ENCODE measurements at regions not wholly inside any gene's neighbourhood (a gene's known extent, or its start where the extent isn't known, plus 50 kb on each side); places are given as distances from the start of the nearest gene placed in this dataset.

DNA sequence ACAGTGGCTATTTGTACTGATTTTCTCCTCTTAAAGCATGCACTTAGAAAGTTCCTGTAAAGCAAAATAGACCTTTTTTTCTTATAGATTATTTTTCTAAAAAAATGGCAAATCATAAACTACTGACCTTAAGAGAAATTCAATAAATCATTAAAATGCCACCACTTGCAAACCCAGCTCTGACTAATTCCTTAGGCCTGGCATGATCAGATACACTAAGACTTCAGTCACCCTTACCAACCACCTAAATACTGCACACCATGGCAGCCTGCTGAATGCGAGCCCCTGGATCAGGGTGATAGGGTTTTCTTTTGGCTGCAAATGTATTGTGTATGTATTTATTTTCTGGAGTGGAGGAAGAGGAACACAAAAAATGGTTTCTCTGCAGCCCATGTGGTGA lies 370.6 kb upstream of the TBL1XR1 start:
- DNase-seq (ENCODE audit: low read depth in 4 of 6, low spot score in 6 of 6) = no peak
- no CpG with 5 or more reads among the region's 1 CpG for WGBS (ENCODE audit: insufficient coverage)
- Histone ChIP-seq H3K4me1 (ENCODE audit: control insufficient read depth, insufficient read depth, low read length) (no peaks in the 10 kb centered on the region), H3K27me3 (ENCODE audit: control insufficient read depth, insufficient read depth, low read length) (no peaks in the 10 kb centered on the region), H3K4me3 (ENCODE audit: low read depth, low read length) (no peak overlapping the region), H3K36me3 (ENCODE audit: control insufficient read depth, insufficient read depth, low read length) (no peaks in the 10 kb centered on the region), H3K27ac (ENCODE audit: low read depth, low read length) (no peak overlapping the region), H3K9me3 (ENCODE audit: control insufficient read depth, insufficient read depth, low read length) (no peaks in the 10 kb centered on the region)

DNA sequence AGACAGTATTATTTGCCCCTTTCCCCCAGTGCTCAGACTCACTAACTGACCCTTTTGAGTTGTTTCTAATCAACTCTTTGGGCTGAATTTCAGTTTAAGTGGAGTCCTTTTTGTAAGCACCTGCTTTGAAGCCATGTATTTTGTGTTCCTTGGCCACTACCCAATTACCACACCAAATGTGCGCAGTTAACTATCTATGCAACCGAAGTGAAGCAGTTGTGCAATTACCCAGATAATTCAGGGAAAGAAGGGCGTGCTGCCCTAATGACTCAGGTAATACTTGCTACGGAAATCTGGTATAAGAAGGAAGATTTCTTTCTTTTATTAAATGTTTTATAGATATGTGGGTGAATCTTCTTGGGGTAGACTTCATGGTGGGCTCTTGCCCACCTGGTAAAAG lies 371.9 kb upstream of the TBL1XR1 start:
- H3K27me3 ChIP-seq (ENCODE audit: control insufficient read depth, insufficient read depth, low read length) = no peaks in the 10 kb centered on the region
- H3K9me3 ChIP-seq (ENCODE audit: control insufficient read depth, insufficient read depth, low read length) = no peaks in the 10 kb centered on the region
- no peak overlapping the region for H3K4me3 ChIP-seq (ENCODE audit: low read depth, low read length)
- H3K4me1 ChIP-seq (ENCODE audit: control insufficient read depth, insufficient read depth, low read length) = no peaks in the 10 kb centered on the region
- no peaks in the 10 kb centered on the region for H3K36me3 ChIP-seq (ENCODE audit: control insufficient read depth, insufficient read depth, low read length)
- no peak overlapping the region for H3K27ac ChIP-seq (ENCODE audit: low read depth, low read length)
- DNase-seq (ENCODE audit: low read depth in 4 of 6, low spot score in 6 of 6) = no peak
- WGBS (ENCODE audit: insufficient coverage) = no CpG with 5 or more reads among the region's 4 CpGs

GRCh38 chr3:177569875-177570657 lies 372.8 kb upstream of the TBL1XR1 start:
- no peaks in the 10 kb centered on the region for H3K9me3 ChIP-seq (ENCODE audit: control insufficient read depth, insufficient read depth, low read length)
- H3K27ac ChIP-seq (ENCODE audit: low read depth, low read length) = no peak overlapping the region
- no peak overlapping the region for H3K4me3 ChIP-seq (ENCODE audit: low read depth, low read length)
- no peak for DNase-seq (ENCODE audit: low read depth in 4 of 6, low spot score in 6 of 6)
- no peaks in the 10 kb centered on the region for H3K36me3 ChIP-seq (ENCODE audit: control insufficient read depth, insufficient read depth, low read length)
- no peaks in the 10 kb centered on the region for H3K4me1 ChIP-seq (ENCODE audit: control insufficient read depth, insufficient read depth, low read length)
- H3K27me3 ChIP-seq (ENCODE audit: control insufficient read depth, insufficient read depth, low read length) = no peaks in the 10 kb centered on the region
- 0% methylated on average over 1 of the region's 4 CpGs for WGBS (ENCODE audit: insufficient coverage)

DNA sequence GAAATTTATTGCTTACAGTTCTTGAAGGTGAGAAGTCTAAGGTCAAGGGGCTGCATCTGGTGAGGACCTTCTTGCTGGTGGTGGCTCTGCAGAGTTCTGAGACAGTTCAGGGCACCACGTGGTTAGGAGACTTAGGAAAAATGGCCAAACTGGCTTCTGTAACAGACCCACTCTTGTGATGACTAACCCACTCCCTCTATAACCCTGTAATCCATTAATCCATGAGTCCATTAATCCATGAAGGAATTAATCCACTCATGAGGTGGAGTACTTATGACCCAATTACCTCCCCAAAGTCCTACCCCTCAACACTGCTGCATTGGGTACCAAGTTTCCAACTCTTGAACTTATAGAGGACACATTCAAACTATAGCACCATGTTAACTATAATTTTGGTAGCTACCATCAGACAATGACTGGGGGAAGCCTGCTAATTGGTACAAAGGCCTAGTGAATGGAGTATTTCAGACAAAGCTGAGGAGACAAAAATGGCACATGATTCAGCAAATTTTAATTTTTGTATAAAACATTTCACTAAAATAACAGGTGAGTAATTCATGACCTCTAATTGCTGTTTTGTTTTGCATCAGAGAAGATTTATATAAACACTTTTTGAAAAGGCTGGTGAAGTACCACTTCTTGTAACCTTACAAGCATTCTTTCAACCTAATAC lies 374.1 kb upstream of the TBL1XR1 start:
- Histone ChIP-seq H3K9me3 (ENCODE audit: control insufficient read depth, insufficient read depth, low read length) (no peaks in the 10 kb centered on the region), H3K36me3 (ENCODE audit: control insufficient read depth, insufficient read depth, low read length) (no peaks in the 10 kb centered on the region), H3K27me3 (ENCODE audit: control insufficient read depth, insufficient read depth, low read length) (no peaks in the 10 kb centered on the region), H3K4me3 (ENCODE audit: low read depth, low read length) (no peak overlapping the region), H3K27ac (ENCODE audit: low read depth, low read length) (no peak overlapping the region), H3K4me1 (ENCODE audit: control insufficient read depth, insufficient read depth, low read length) (no peaks in the 10 kb centered on the region)
- no peak for DNase-seq (ENCODE audit: low read depth in 4 of 6, low spot score in 6 of 6)
- WGBS (ENCODE audit: insufficient coverage) = no CpG with 5 or more reads among the region's 1 CpG

DNA sequence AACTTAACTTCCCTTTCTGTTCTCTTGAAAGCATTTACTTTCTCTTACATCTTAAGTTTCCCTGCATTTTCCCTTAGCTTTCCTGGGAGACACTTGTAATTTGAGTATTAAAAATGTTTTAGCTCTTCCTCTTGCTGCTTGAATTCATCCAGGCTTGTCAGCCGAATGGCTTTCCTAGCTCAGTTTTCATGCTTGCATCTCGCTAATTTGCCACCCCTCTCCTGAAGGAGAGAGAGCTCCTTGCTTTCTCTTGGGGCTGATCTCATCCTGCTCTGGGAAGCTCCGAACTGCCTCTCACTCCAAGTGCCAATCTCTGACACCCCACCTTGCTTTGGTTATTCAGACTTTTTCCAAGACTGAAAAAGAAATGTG lies 374.6 kb upstream of the TBL1XR1 start:
- 72% methylated on average over 3 of the region's 3 CpGs for WGBS (ENCODE audit: insufficient coverage)
- Histone ChIP-seq H3K9me3 (ENCODE audit: control insufficient read depth, insufficient read depth, low read length) (no peaks in the 10 kb centered on the region), H3K4me1 (ENCODE audit: control insufficient read depth, insufficient read depth, low read length) (no peaks in the 10 kb centered on the region), H3K27ac (ENCODE audit: low read depth, low read length) (no peak overlapping the region), H3K36me3 (ENCODE audit: control insufficient read depth, insufficient read depth, low read length) (no peaks in the 10 kb centered on the region), H3K27me3 (ENCODE audit: control insufficient read depth, insufficient read depth, low read length) (no peaks in the 10 kb centered on the region), H3K4me3 (ENCODE audit: low read depth, low read length) (no peak overlapping the region)
- DNase-seq (ENCODE audit: low read depth in 4 of 6, low spot score in 6 of 6) = no peak

- 57% methylated on average over 2 of the region's 7 CpGs for WGBS (ENCODE audit: insufficient coverage)
- peak in 1 of 6 donors; percentile 73 for DNase-seq (ENCODE audit: low read depth in 4 of 6, low spot score in 6 of 6)
These were observed 377.1 kb upstream of the TBL1XR1 start for GRCh38 chr3:177574222-177574856.

GRCh38 chr3:177576746-177577145 lies 379.5 kb upstream of the TBL1XR1 start:
- H3K4me1 ChIP-seq (ENCODE audit: control insufficient read depth, insufficient read depth, low read length) = no peaks in the 10 kb centered on the region

More at GRCh38 chr3:177574222-177574856, 377.1 kb upstream of the TBL1XR1 start:
- Histone ChIP-seq H3K27ac (ENCODE audit: low read depth, low read length) (no peak overlapping the region), H3K36me3 (ENCODE audit: control insufficient read depth, insufficient read depth, low read length) (no peaks in the 10 kb centered on the region), H3K9me3 (ENCODE audit: control insufficient read depth, insufficient read depth, low read length) (no peaks in the 10 kb centered on the region), H3K4me3 (ENCODE audit: low read depth, low read length) (no peak overlapping the region), H3K4me1 (ENCODE audit: control insufficient read depth, insufficient read depth, low read length) (no peaks in the 10 kb centered on the region), H3K27me3 (ENCODE audit: control insufficient read depth, insufficient read depth, low read length) (no peaks in the 10 kb centered on the region)

DNA sequence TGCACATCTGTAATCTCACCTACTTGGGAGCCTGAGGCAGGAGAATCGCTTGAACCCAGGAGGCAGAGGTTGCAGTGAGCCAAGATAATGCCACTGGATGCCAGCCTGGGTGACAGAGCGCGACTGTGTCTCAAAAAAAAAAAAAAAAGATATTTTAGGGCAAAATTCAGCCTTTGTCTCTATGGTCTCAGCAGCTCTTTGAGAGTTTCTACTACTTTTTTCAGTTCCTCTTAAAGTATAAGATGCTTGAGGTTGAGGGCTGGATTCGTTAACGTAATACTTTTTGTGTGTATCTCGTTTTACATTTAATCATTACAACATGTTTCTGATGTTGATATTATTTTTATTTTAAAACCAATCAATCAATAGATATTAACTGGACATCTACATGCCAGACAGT lies 381.2 kb upstream of the TBL1XR1 start:
- H3K9me3 ChIP-seq (ENCODE audit: control insufficient read depth, insufficient read depth, low read length) = no peaks in the 10 kb centered on the region
- H3K27ac ChIP-seq (ENCODE audit: low read depth, low read length) = no peak overlapping the region
- H3K4me3 ChIP-seq (ENCODE audit: low read depth, low read length) = no peak overlapping the region
- H3K36me3 ChIP-seq (ENCODE audit: control insufficient read depth, insufficient read depth, low read length) = no peaks in the 10 kb centered on the region
- no peaks in the 10 kb centered on the region for H3K4me1 ChIP-seq (ENCODE audit: control insufficient read depth, insufficient read depth, low read length)
- DNase-seq (ENCODE audit: low read depth in 4 of 6, low spot score in 6 of 6) = no peak
- H3K27me3 ChIP-seq (ENCODE audit: control insufficient read depth, insufficient read depth, low read length) = no peaks in the 10 kb centered on the region
- 100% methylated on average over 1 of the region's 6 CpGs for WGBS (ENCODE audit: insufficient coverage)

More at GRCh38 chr3:177576746-177577145, 379.5 kb upstream of the TBL1XR1 start:
- H3K9me3 ChIP-seq (ENCODE audit: control insufficient read depth, insufficient read depth, low read length) = no peaks in the 10 kb centered on the region
- no CpG with 5 or more reads among the region's 4 CpGs for WGBS (ENCODE audit: insufficient coverage)
- no peak overlapping the region for H3K4me3 ChIP-seq (ENCODE audit: low read depth, low read length)
- H3K27ac ChIP-seq (ENCODE audit: low read depth, low read length) = no peak overlapping the region
- H3K27me3 ChIP-seq (ENCODE audit: control insufficient read depth, insufficient read depth, low read length) = no peaks in the 10 kb centered on the region
- DNase-seq (ENCODE audit: low read depth in 4 of 6, low spot score in 6 of 6) = no peak
- no peaks in the 10 kb centered on the region for H3K36me3 ChIP-seq (ENCODE audit: control insufficient read depth, insufficient read depth, low read length)

- Histone ChIP-seq H3K36me3 (ENCODE audit: control insufficient read depth, insufficient read depth, low read length) (no peaks in the 10 kb centered on the region), H3K9me3 (ENCODE audit: control insufficient read depth, insufficient read depth, low read length) (no peaks in the 10 kb centered on the region), H3K27me3 (ENCODE audit: control insufficient read depth, insufficient read depth, low read length) (no peaks in the 10 kb centered on the region), H3K4me1 (ENCODE audit: control insufficient read depth, insufficient read depth, low read length) (no peaks in the 10 kb centered on the region), H3K27ac (ENCODE audit: low read depth, low read length) (no peak overlapping the region), H3K4me3 (ENCODE audit: low read depth, low read length) (no peak overlapping the region)
- DNase-seq (ENCODE audit: low read depth in 4 of 6, low spot score in 6 of 6) = no peak
- WGBS (ENCODE audit: insufficient coverage) = 98% methylated on average over 4 of the region's 4 CpGs
These were observed 382.1 kb upstream of the TBL1XR1 start for GRCh38 chr3:177579419-177579818.
